Duodenal mucosa (tissue), 2 donors: ENCODE measurements at regions not wholly inside any gene's neighbourhood (a gene's known extent, or its start where the extent isn't known, plus 50 kb on each side); places are given as distances from the start of the nearest gene placed in this dataset.

Experiments
- H3K27ac ChIP-seq: one replicate; pipeline ENCODE4 v1.7.0; 2013; ENCODE audit warnings: low read depth, low read length
- H3K27me3 ChIP-seq, 2 donors: one replicate each; pipeline ENCODE4 v1.7.0; 2013; ENCODE audit warnings: low read length in 2 of 2, control low read depth in 1 of 2; ENCODE audit not compliant: insufficient read depth in 2 of 2, control insufficient read depth in 1 of 2
- H3K36me3 ChIP-seq, 2 donors: one replicate each; pipeline ENCODE4 v1.7.0; 2013; ENCODE audit warnings: low read length in 2 of 2, control low read depth in 1 of 2; ENCODE audit not compliant: insufficient read depth in 2 of 2, control insufficient read depth in 1 of 2
- H3K4me1 ChIP-seq, 2 donors: one replicate each; pipeline ENCODE4 v1.7.0; 2013; ENCODE audit warnings: low read length in 2 of 2, control low read depth in 1 of 2; ENCODE audit not compliant: insufficient read depth in 2 of 2, control insufficient read depth in 1 of 2
- H3K4me3 ChIP-seq, 2 donors: one replicate each; pipeline ENCODE4 v1.7.0; 2013; ENCODE audit warnings: low read length in 2 of 2, low read depth in 1 of 2
- H3K9ac ChIP-seq, 2 donors: one replicate each; pipeline ENCODE4 v1.7.0; 2013; ENCODE audit warnings: low read length in 2 of 2, low read depth in 1 of 2
- H3K9me3 ChIP-seq, 2 donors: one replicate each; pipeline ENCODE4 v1.7.0; 2013; ENCODE audit warnings: low read length in 2 of 2, control low read depth in 1 of 2; ENCODE audit not compliant: control insufficient read depth in 1 of 2

GRCh38 chr2:66753660-66754059 lies 318.7 kb downstream of the MEIS1 start:
- Histone ChIP-seq H3K27me3 (no peaks in the 10 kb centered on the region), H3K9me3 (no peaks in the 10 kb centered on the region), H3K4me3 (no peak overlapping the region), H3K4me1 (no peaks in the 10 kb centered on the region), H3K27ac (no peak overlapping the region), H3K36me3 (no peaks in the 10 kb centered on the region), H3K9ac (no peak overlapping the region)

GRCh38 chr2:66755974-66756373 lies 321.0 kb downstream of the MEIS1 start:
- Histone ChIP-seq H3K4me1 (no peaks in the 10 kb centered on the region), H3K9me3 (no peaks in the 10 kb centered on the region), H3K36me3 (no peaks in the 10 kb centered on the region), H3K4me3 (no peak overlapping the region), H3K27me3 (no peaks in the 10 kb centered on the region), H3K9ac (no peak overlapping the region), H3K27ac (no peak overlapping the region)

- Histone ChIP-seq H3K27me3 (no peaks in the 10 kb centered on the region), H3K36me3 (no peaks in the 10 kb centered on the region), H3K9me3 (no peaks in the 10 kb centered on the region), H3K4me1 (no peaks in the 10 kb centered on the region), H3K27ac (no peak overlapping the region), H3K4me3 (no peak overlapping the region), H3K9ac (no peak overlapping the region)
Observed at GRCh38 chr2:66761826-66762225, 326.9 kb downstream of the MEIS1 start.

GRCh38 chr2:66762761-66763160 lies 327.8 kb downstream of the MEIS1 start:
- Histone ChIP-seq H3K27me3 (no peaks in the 10 kb centered on the region), H3K9me3 (no peaks in the 10 kb centered on the region), H3K4me1 (no peaks in the 10 kb centered on the region), H3K36me3 (no peaks in the 10 kb centered on the region), H3K4me3 (no peak overlapping the region), H3K27ac (no peak overlapping the region), H3K9ac (no peak overlapping the region)

GRCh38 chr2:66766582-66766981 lies 331.7 kb downstream of the MEIS1 start:
- Histone ChIP-seq H3K27me3 (no peaks in the 10 kb centered on the region), H3K36me3 (no peaks in the 10 kb centered on the region), H3K27ac (no peak overlapping the region), H3K4me3 (no peak overlapping the region), H3K9me3 (no peaks in the 10 kb centered on the region), H3K4me1 (no peaks in the 10 kb centered on the region), H3K9ac (no peak overlapping the region)

GRCh38 chr2:66771359-66771976 lies 336.5 kb downstream of the MEIS1 start:
- Histone ChIP-seq H3K27me3 (no peaks in the 10 kb centered on the region), H3K27ac (no peak overlapping the region), H3K4me3 (no peak overlapping the region), H3K9me3 (no peaks in the 10 kb centered on the region), H3K4me1 (no peaks in the 10 kb centered on the region), H3K36me3 (no peaks in the 10 kb centered on the region), H3K9ac (no peak overlapping the region)

- no peaks in the 10 kb centered on the region for H3K36me3 ChIP-seq
- H3K4me1 ChIP-seq, result no peaks in the 10 kb centered on the region
- no peak overlapping the region for H3K4me3 ChIP-seq
- H3K27me3 ChIP-seq, result no peaks in the 10 kb centered on the region
- H3K9me3 ChIP-seq, result no peaks in the 10 kb centered on the region
- H3K9ac ChIP-seq, result no peak overlapping the region
- no peak overlapping the region for H3K27ac ChIP-seq
Observed at GRCh38 chr2:66772618-66773017, 337.7 kb downstream of the MEIS1 start.

GRCh38 chr2:66775730-66776422 lies 341.0 kb downstream of the MEIS1 start:
- no peaks in the 10 kb centered on the region for H3K36me3 ChIP-seq
- H3K27me3 ChIP-seq, result no peaks in the 10 kb centered on the region
- no peak overlapping the region for H3K27ac ChIP-seq
- no peaks in the 10 kb centered on the region for H3K4me1 ChIP-seq
- H3K4me3 ChIP-seq, result no peak overlapping the region
- no peaks in the 10 kb centered on the region for H3K9me3 ChIP-seq
- no peak overlapping the region for H3K9ac ChIP-seq

GRCh38 chr2:66781804-66782203 lies 346.9 kb downstream of the MEIS1 start:
- H3K36me3 ChIP-seq, result no peaks in the 10 kb centered on the region
- no peaks in the 10 kb centered on the region for H3K4me1 ChIP-seq
- H3K9ac ChIP-seq, result no peak overlapping the region
- H3K9me3 ChIP-seq, result no peaks in the 10 kb centered on the region
- H3K4me3 ChIP-seq, result no peak overlapping the region
- no peaks in the 10 kb centered on the region for H3K27me3 ChIP-seq
- H3K27ac ChIP-seq, result no peak overlapping the region

GRCh38 chr2:66782780-66783361 lies 347.9 kb downstream of the MEIS1 start:
- H3K36me3 ChIP-seq, result no peaks in the 10 kb centered on the region
- H3K9ac ChIP-seq, result no peak overlapping the region
- no peak overlapping the region for H3K27ac ChIP-seq
- H3K4me3 ChIP-seq, result no peak overlapping the region
- H3K9me3 ChIP-seq, result no peaks in the 10 kb centered on the region
- no peaks in the 10 kb centered on the region for H3K4me1 ChIP-seq
- no peaks in the 10 kb centered on the region for H3K27me3 ChIP-seq
